GM19397 (cell line): ENCODE measurements at regions not wholly inside any gene's neighbourhood (a gene's known extent, or its start where the extent isn't known, plus 50 kb on each side); places are given as distances from the start of the nearest gene placed in this dataset.

Experiments
- ATAC-seq: cut with Tn5 transposase; IDR thresholded peaks from one replicate; pipeline ENCODE4 v1.9.1; 2021; ENCODE audit warnings: mild to moderate bottlenecking, moderate library complexity; ENCODE audit not compliant: unreplicated experiment

- no peak for ATAC-seq
Measured at GRCh38 chr1:63169057-63169456, 153.3 kb upstream of the FOXD3 start.

GRCh38 chr1:63173161-63173560 is 149.2 kb upstream of the FOXD3 start:
- no peak for ATAC-seq

- no peak for ATAC-seq
Measured at GRCh38 chr1:63189677-63190076, 132.7 kb upstream of the FOXD3 start.

- no peak for ATAC-seq
Measured at GRCh38 chr1:63190171-63190570, 132.2 kb upstream of the FOXD3 start.

- ATAC-seq, result no peak
Measured at GRCh38 chr1:63198871-63199394, 123.4 kb upstream of the FOXD3 start.

GRCh38 chr1:63199706-63200335 is 122.5 kb upstream of the FOXD3 start:
- ATAC-seq, result no peak

- ATAC-seq, result no peak
Measured at GRCh38 chr1:63200676-63201075, 121.7 kb upstream of the FOXD3 start.

- ATAC-seq, result no peak
Measured at GRCh38 chr1:63203641-63204040, 118.7 kb upstream of the FOXD3 start.

- no peak for ATAC-seq
Measured at GRCh38 chr1:63205776-63206175, 116.6 kb upstream of the FOXD3 start.

- no peak for ATAC-seq
Measured at GRCh38 chr1:63214553-63214952, 107.8 kb upstream of the FOXD3 start.

- ATAC-seq, result no peak
Measured at GRCh38 chr1:63223426-63223825, 98.9 kb upstream of the FOXD3 start.

GRCh38 chr1:63230722-63231121 is 91.6 kb upstream of the FOXD3 start:
- ATAC-seq, result no peak

- no peak for ATAC-seq
Measured at GRCh38 chr1:63238721-63239120, 83.6 kb upstream of the FOXD3 start.

- no peak for ATAC-seq
Measured at GRCh38 chr1:63245186-63245585, 77.2 kb upstream of the FOXD3 start.

GRCh38 chr1:63248216-63248615 is 74.2 kb upstream of the FOXD3 start:
- no peak for ATAC-seq

GRCh38 chr1:63255153-63255552 is 67.2 kb upstream of the FOXD3 start:
- ATAC-seq, result no peak

GRCh38 chr1:63261736-63262458 is 60.5 kb upstream of the FOXD3 start:
- ATAC-seq, result no peak

GRCh38 chr1:63262459-63262770 is 60.0 kb upstream of the FOXD3 start:
- no peak for ATAC-seq

GRCh38 chr1:63264161-63264560 is 58.2 kb upstream of the FOXD3 start:
- ATAC-seq, result no peak

- ATAC-seq, result no peak
Measured at GRCh38 chr1:63266857-63267256, 55.5 kb upstream of the FOXD3 start.

- no peak for ATAC-seq
Measured at GRCh38 chr1:63268876-63269275, 53.5 kb upstream of the FOXD3 start.

- ATAC-seq, result no peak
Measured at GRCh38 chr1:63269571-63269970, 52.8 kb upstream of the FOXD3 start.
